HG03558 (cell line): ENCODE measurements at regions not wholly inside any gene's neighbourhood (a gene's known extent, or its start where the extent isn't known, plus 50 kb on each side); places are given as distances from the start of the nearest gene placed in this dataset.
A peak's percentile ranks its signal among the peaks of the same experiment; 100 is the strongest.

ENCODE experiments used
- ATAC-seq: cut with Tn5 transposase; IDR thresholded peaks from one replicate; pipeline ENCODE4 v1.9.1; 2021; ENCODE audit warnings: moderate number of reproducible peaks; ENCODE audit not compliant: unreplicated experiment; ENCODE audit errors: extremely low read depth

- no peak for ATAC-seq
These were observed 56.1 kb downstream of the KCNRG start for GRCh38 chr13:50071379-50071778.

GRCh38 chr13:50072676-50073075 lies 57.4 kb downstream of the KCNRG start:
- no peak for ATAC-seq

GRCh38 chr13:50073340-50073739 lies 58.1 kb downstream of the KCNRG start:
- no peak for ATAC-seq

GRCh38 chr13:50074843-50075242 lies 59.6 kb downstream of the KCNRG start:
- ATAC-seq = no peak

GRCh38 chr13:50075619-50076097 lies 60.4 kb downstream of the KCNRG start:
- no peak for ATAC-seq

GRCh38 chr13:50077431-50077830 lies 62.2 kb downstream of the KCNRG start:
- no peak for ATAC-seq

GRCh38 chr13:50078231-50078894 lies 63.1 kb downstream of the KCNRG start:
- no peak for ATAC-seq

GRCh38 chr13:50078895-50079654 lies 63.8 kb downstream of the KCNRG start:
- ATAC-seq = no peak

GRCh38 chr13:50079655-50080202 lies 64.5 kb downstream of the KCNRG start:
- no peak for ATAC-seq

GRCh38 chr13:50080203-50080910 lies 65.1 kb downstream of the KCNRG start:
- ATAC-seq = no peak

- ATAC-seq = no peak
These were observed 65.9 kb downstream of the KCNRG start for GRCh38 chr13:50080911-50081678.

- peak; percentile 34 for ATAC-seq
These were observed 66.6 kb downstream of the KCNRG start for GRCh38 chr13:50081679-50082425.

GRCh38 chr13:50082426-50083281 lies 67.4 kb downstream of the KCNRG start:
- peak; percentile 40 for ATAC-seq

GRCh38 chr13:50085063-50085462 lies 69.8 kb downstream of the KCNRG start:
- ATAC-seq = no peak

GRCh38 chr13:50089633-50090032 lies 74.4 kb downstream of the KCNRG start:
- no peak for ATAC-seq

- no peak for ATAC-seq
These were observed 75.0 kb downstream of the KCNRG start for GRCh38 chr13:50090211-50090610.

- ATAC-seq = no peak
These were observed 79.5 kb downstream of the KCNRG start for GRCh38 chr13:50094615-50095293.

GRCh38 chr13:50098693-50099092 lies 83.4 kb downstream of the KCNRG start:
- ATAC-seq = no peak
